NT2/D1 (cell line): ENCODE measurements at regions not wholly inside any gene's neighbourhood (a gene's known extent, or its start where the extent isn't known, plus 50 kb on each side); places are given as distances from the start of the nearest gene placed in this dataset.

Experiments
- SUZ12 ChIP-seq: IDR thresholded peaks from 2 replicates; pipeline ENCODE4 v1.6.1; 2011; ENCODE audit not compliant: insufficient read length, insufficient read depth; ENCODE audit errors: extremely low read depth
- YY1 ChIP-seq: IDR thresholded peaks from 2 replicates; pipeline ENCODE4 v1.6.1; 2011; ENCODE audit not compliant: insufficient read length, insufficient read depth
- ZNF274 ChIP-seq: IDR thresholded peaks from 2 replicates; pipeline ENCODE4 v1.6.1; 2011; ENCODE audit warnings: mild to moderate bottlenecking, low read depth, low read length

- TF ChIP-seq SUZ12 (no peak), ZNF274 (no peak), YY1 (no peak)
Observed at GRCh38 chr5:30662373-30662772, 531.1 kb upstream of the CDH6 start.
